GM23338 (cell line): ENCODE measurements at regions not wholly inside any gene's neighbourhood (a gene's known extent, or its start where the extent isn't known, plus 50 kb on each side); places are given as distances from the start of the nearest gene placed in this dataset.

Experiments used
- ATAC-seq: fragments of 200-7000 bp; cut with Tn5 transposase; 3 replicates; pipeline ENCODE4 v1.9.1; 2020
- DNase-seq: peaks from one replicate; pipeline ENCODE4 v3.0.0-alpha.2; 2015; ENCODE audit warnings: low spot score
- H2AFZ ChIP-seq: fragments of 200-600 bp; sonication (generic); 2 replicates; pipeline ENCODE4 v1.8.0; 2016; ENCODE audit warnings: antibody characterized with exemption, mild to moderate bottlenecking, moderate library complexity
- H3F3A ChIP-seq: fragments of 200-600 bp; sonication (generic); replicated peaks from 2 replicates; pipeline ENCODE4 v1.8.0; 2017; ENCODE audit warnings: antibody characterized with exemption, mixed run types, low read depth
- H3K27ac ChIP-seq: fragments of 200-600 bp; sonication (generic); 2 replicates; pipeline ENCODE4 v1.6.1; 2016; ENCODE audit warnings: low read depth
- H3K27me3 ChIP-seq: fragments of 200-600 bp; sonication (generic); 2 replicates; pipeline ENCODE4 v1.8.0; 2016; ENCODE audit warnings: mild to moderate bottlenecking, mixed run types, moderate library complexity; ENCODE audit not compliant: insufficient read depth
- H3K36me3 ChIP-seq: fragments of 200-600 bp; sonication (generic); 2 replicates; pipeline ENCODE4 v1.8.0; 2016; ENCODE audit warnings: mild to moderate bottlenecking; ENCODE audit not compliant: insufficient read depth
- H3K4me1 ChIP-seq: fragments of 200-600 bp; sonication (generic); 2 replicates; pipeline ENCODE4 v1.8.0; 2016; ENCODE audit warnings: mild to moderate bottlenecking, moderate library complexity; ENCODE audit not compliant: insufficient read depth
- H3K4me2 ChIP-seq: fragments of 200-600 bp; sonication (generic); 2 replicates; pipeline ENCODE4 v1.7.1; 2017; ENCODE audit warnings: mixed run types
- H3K4me3 ChIP-seq: fragments of 200-600 bp; sonication (generic); 2 replicates; pipeline ENCODE4 v1.6.1; 2016; ENCODE audit warnings: mixed run types
- H3K79me2 ChIP-seq: fragments of 200-600 bp; sonication (generic); replicated peaks from 2 replicates; pipeline ENCODE4 v1.8.0; 2017; ENCODE audit warnings: mild to moderate bottlenecking; ENCODE audit not compliant: insufficient read depth
- H3K9me2 ChIP-seq: fragments of 200-600 bp; sonication (generic); 2 replicates; pipeline ENCODE4 v1.8.0; 2017; ENCODE audit not compliant: insufficient read depth
- H4K20me1 ChIP-seq: fragments of 200-600 bp; sonication (generic); replicated peaks from 2 replicates; pipeline ENCODE4 v1.8.0; 2017; ENCODE audit warnings: mild to moderate bottlenecking; ENCODE audit not compliant: insufficient read depth
- H3K27ac Mint-ChIP-seq: 2 replicates; pipeline ENCODE4 v1.8.0; 2020; ENCODE audit warnings: inconsistent platforms, mild to moderate bottlenecking, moderate library complexity, mixed read lengths
- H3K27me3 Mint-ChIP-seq: 3 replicates; pipeline ENCODE4 v1.8.0; 2022; ENCODE audit warnings: low read depth, mild to moderate bottlenecking, moderate library complexity, mixed read lengths, inconsistent platforms; ENCODE audit not compliant: insufficient read depth, poor library complexity
- H3K36me3 Mint-ChIP-seq: 3 replicates; pipeline ENCODE4 v1.8.0; 2021; ENCODE audit warnings: low read depth, mild to moderate bottlenecking, inconsistent platforms, moderate library complexity, mixed read lengths
- H3K4me1 Mint-ChIP-seq: 3 replicates; pipeline ENCODE4 v1.8.0; 2020; ENCODE audit warnings: mild to moderate bottlenecking, inconsistent platforms, mixed read lengths
- H3K4me3 Mint-ChIP-seq: 3 replicates; pipeline ENCODE4 v1.8.0; 2021; ENCODE audit warnings: moderate library complexity, mild to moderate bottlenecking, inconsistent platforms, mixed read lengths
- H3K9me3 Mint-ChIP-seq: 3 replicates; pipeline ENCODE4 v1.8.0; 2020; ENCODE audit warnings: moderate library complexity, mild to moderate bottlenecking, inconsistent platforms, mixed read lengths
- CREB1 ChIP-seq: fragments of 250-450 bp; sonication (Bioruptor Pico); IDR thresholded peaks from 2 replicates; pipeline ENCODE4 v1.5.0; 2020; ENCODE audit warnings: low read depth, mild to moderate bottlenecking, moderate library complexity
- CTCF ChIP-seq, 2 experiments: fragments of 200-600 bp in 1 of 2; sonication (generic) in 1 of 2; conservative IDR thresholded peaks; 2 replicates each; pipeline versions ENCODE4 v1.5.1 to v1.6.1; 2016 to 2017; ENCODE audit warnings: antibody characterized with exemption in 2 of 2, low read depth in 2 of 2, mild to moderate bottlenecking in 2 of 2, moderate library complexity in 1 of 2
- ETS1 ChIP-seq: IDR thresholded peaks from 2 replicates; pipeline ENCODE4 v1.6.1; 2016; ENCODE audit warnings: antibody characterized with exemption
- EZH2 ChIP-seq: fragments of 200-600 bp; sonication (generic); IDR thresholded peaks from one replicate; pipeline ENCODE4 v1.8.0; 2017; ENCODE audit warnings: antibody characterized with exemption, mild to moderate bottlenecking, low read depth; ENCODE audit not compliant: unreplicated experiment
- JUNB ChIP-seq: IDR thresholded peaks from one replicate; pipeline ENCODE4 v1.6.1; 2016; ENCODE audit warnings: antibody characterized with exemption; ENCODE audit not compliant: unreplicated experiment
- NANOG ChIP-seq: IDR thresholded peaks from 2 replicates; pipeline ENCODE4 v1.6.1; 2016; ENCODE audit warnings: antibody characterized with exemption, borderline replicate concordance
- POLR2AphosphoS5 ChIP-seq: IDR thresholded peaks from 2 replicates; pipeline ENCODE4 v1.6.1; 2016; ENCODE audit warnings: antibody characterized with exemption, low read depth
- REST ChIP-seq: IDR thresholded peaks from one replicate; pipeline ENCODE4 v1.6.1; 2018; ENCODE audit warnings: antibody characterized with exemption; ENCODE audit not compliant: unreplicated experiment
- ZNF331 ChIP-seq: fragments of 250-450 bp; sonication (Bioruptor Pico); IDR thresholded peaks from 2 replicates; pipeline ENCODE4 v1.5.0; 2020; ENCODE audit warnings: low read depth, mild to moderate bottlenecking, moderate library complexity

GRCh38 chr6:188821-189655, 103.2 kb upstream of the DUSP22 start:
- Histone ChIP-seq H3K4me3 (no peak overlapping the region), H3K4me2 (no peak overlapping the region), H4K20me1 (no peaks in the 10 kb centered on the region), H3K36me3 (no peaks in the 10 kb centered on the region), H3K79me2 (no peaks in the 10 kb centered on the region), H3K27me3 (no peaks in the 10 kb centered on the region), H3K27ac (no peak overlapping the region), H3F3A (no peaks in the 10 kb centered on the region), H3K9me2 (no peaks in the 10 kb centered on the region), H3K4me1 (no peaks in the 10 kb centered on the region), H2AFZ (no peak overlapping the region)
- H3K9me3 Mint-ChIP-seq, result no peaks in the 10 kb centered on the region
- ATAC-seq (peak; percentile 98), DNase-seq (peak; percentile 96)
- H3K4me1 Mint-ChIP-seq, result no peaks in the 10 kb centered on the region; the same call in 2 of the 3 replicates
- no peak overlapping the region for H3K4me3 Mint-ChIP-seq
- no peak overlapping the region for H3K27ac Mint-ChIP-seq
- TF ChIP-seq REST (no peak), CTCF (conservative IDR thresholded peaks at IDR 0.05; ENCODE audit: low read depth in 2 of 2) (peak; percentile 88 to 98), JUNB (no peak), NANOG (no peak), CREB1 (no peak), POLR2AphosphoS5 (no peak)
- H3K27me3 Mint-ChIP-seq, result peaks cover 5% of the 10 kb centered on the region
- H3K36me3 Mint-ChIP-seq, result no peaks in the 10 kb centered on the region

- H3K79me2 ChIP-seq, result no peaks in the 10 kb centered on the region
- H3K27me3 Mint-ChIP-seq, result peaks cover 5% of the 10 kb centered on the region
- DNase-seq, result no peak
- no peak overlapping the region for H3K4me3 ChIP-seq
- H3K27ac ChIP-seq, result no peak overlapping the region
- H3K27me3 ChIP-seq, result no peaks in the 10 kb centered on the region
- no peaks in the 10 kb centered on the region for H3K4me1 ChIP-seq
- no peak overlapping the region for H3K4me2 ChIP-seq
- H2AFZ ChIP-seq, result no peak overlapping the region
- no peaks in the 10 kb centered on the region; the same call in 2 of the 3 replicates for H3K4me1 Mint-ChIP-seq
- no peak for ATAC-seq
- no peak overlapping the region for H3K27ac Mint-ChIP-seq
- no peaks in the 10 kb centered on the region for H3F3A ChIP-seq
- no peaks in the 10 kb centered on the region for H3K9me3 Mint-ChIP-seq
- no peak overlapping the region for H3K4me3 Mint-ChIP-seq
- H4K20me1 ChIP-seq, result no peaks in the 10 kb centered on the region
- no peaks in the 10 kb centered on the region for H3K36me3 ChIP-seq
- H3K36me3 Mint-ChIP-seq, result no peaks in the 10 kb centered on the region
- H3K9me2 ChIP-seq, result no peaks in the 10 kb centered on the region
- TF ChIP-seq EZH2 (no peak), CTCF (conservative IDR thresholded peaks at IDR 0.05; ENCODE audit: low read depth in 2 of 2) (no peak), ETS1 (no peak), POLR2AphosphoS5 (no peak), JUNB (no peak), REST (no peak), ZNF331 (CRISPR knock-in tag) (no peak)
Observed at GRCh38 chr6:189676-190075, 102.6 kb upstream of the DUSP22 start.
